Naive B cell (primary cell): ENCODE measurements at regions not wholly inside any gene's neighbourhood (a gene's known extent, or its start where the extent isn't known, plus 50 kb on each side); places are given as distances from the start of the nearest gene placed in this dataset.
"Not testable (repeated sequence)": the region's sequence is repeated elsewhere in the genome, so short reads cannot be mapped to it uniquely, and the experiment has no call there.

Experiments
- ATAC-seq, 2 donors: fragments of 150-1000 bp; cut with Tn5 transposase; 2 replicates each; pipeline ENCODE4 v1.10.0; 2021; ENCODE audit warnings: low read depth in 2 of 2, mild to moderate bottlenecking in 2 of 2, moderate library complexity in 2 of 2
- DNase-seq: peaks from one replicate; pipeline ENCODE4 v3.0.0; 2022
- H3K27ac Mint-ChIP-seq, 6 donors: one replicate each; pipeline ENCODE4 v1.8.0; 2020 to 2022; ENCODE audit warnings: mild to moderate bottlenecking in 6 of 6, mixed read lengths in 6 of 6, moderate library complexity in 5 of 6, inconsistent platforms in 2 of 6
- H3K27me3 Mint-ChIP-seq, 3 donors: one replicate each; pipeline ENCODE4 v1.8.0; 2021 to 2022; ENCODE audit warnings: mixed read lengths in 3 of 3, mild to moderate bottlenecking in 1 of 3
- H3K36me3 Mint-ChIP-seq, 2 donors: one replicate each; pipeline ENCODE4 v1.8.0; 2020 to 2022; ENCODE audit warnings: mixed read lengths in 2 of 2, inconsistent platforms in 1 of 2, mild to moderate bottlenecking in 1 of 2
- H3K4me1 Mint-ChIP-seq, 3 donors: one replicate each; pipeline ENCODE4 v1.8.0; 2020 to 2022; ENCODE audit warnings: mixed read lengths in 3 of 3, inconsistent platforms in 1 of 3, mild to moderate bottlenecking in 1 of 3, moderate library complexity in 1 of 3
- H3K4me3 Mint-ChIP-seq, 8 donors: one replicate each; pipeline ENCODE4 v1.8.0; 2020 to 2022; ENCODE audit warnings: mild to moderate bottlenecking in 8 of 8, mixed read lengths in 8 of 8, moderate library complexity in 8 of 8, inconsistent platforms in 2 of 8
- H3K9me3 Mint-ChIP-seq, 7 donors: one replicate each; pipeline ENCODE4 v1.8.0; 2020 to 2022; ENCODE audit warnings: mixed read lengths in 7 of 7, mild to moderate bottlenecking in 5 of 7, inconsistent platforms in 2 of 7, moderate library complexity in 1 of 7

- Mint-ChIP-seq H3K36me3 (no peaks in the 10 kb centered on the region), H3K27me3 (peaks cover 0 to 3% (median 0%) of the 10 kb centered on the region in 3 donors), H3K9me3 (no peaks in the 10 kb centered on the region), H3K4me3 (no peak overlapping the region), H3K27ac (no peak overlapping the region), H3K4me1 (no peaks in the 10 kb centered on the region)
- no peak for DNase-seq
- ATAC-seq, result no peak
These were observed 174.9 kb upstream of the MKLN1 start for GRCh38 chr7:131152766-131153165.

- Mint-ChIP-seq H3K4me1 (no peaks in the 10 kb centered on the region), H3K9me3 (no peaks in the 10 kb centered on the region), H3K27ac (peak overlapping the region in 1 of 6 donors; percentile 24), H3K36me3 (no peaks in the 10 kb centered on the region), H3K27me3 (peaks cover 0 to 3% (median 0%) of the 10 kb centered on the region in 3 donors), H3K4me3 (no peak overlapping the region)
- DNase-seq (no peak), ATAC-seq (no peak)
These were observed 173.3 kb upstream of the MKLN1 start for GRCh38 chr7:131154380-131154779.

DNA sequence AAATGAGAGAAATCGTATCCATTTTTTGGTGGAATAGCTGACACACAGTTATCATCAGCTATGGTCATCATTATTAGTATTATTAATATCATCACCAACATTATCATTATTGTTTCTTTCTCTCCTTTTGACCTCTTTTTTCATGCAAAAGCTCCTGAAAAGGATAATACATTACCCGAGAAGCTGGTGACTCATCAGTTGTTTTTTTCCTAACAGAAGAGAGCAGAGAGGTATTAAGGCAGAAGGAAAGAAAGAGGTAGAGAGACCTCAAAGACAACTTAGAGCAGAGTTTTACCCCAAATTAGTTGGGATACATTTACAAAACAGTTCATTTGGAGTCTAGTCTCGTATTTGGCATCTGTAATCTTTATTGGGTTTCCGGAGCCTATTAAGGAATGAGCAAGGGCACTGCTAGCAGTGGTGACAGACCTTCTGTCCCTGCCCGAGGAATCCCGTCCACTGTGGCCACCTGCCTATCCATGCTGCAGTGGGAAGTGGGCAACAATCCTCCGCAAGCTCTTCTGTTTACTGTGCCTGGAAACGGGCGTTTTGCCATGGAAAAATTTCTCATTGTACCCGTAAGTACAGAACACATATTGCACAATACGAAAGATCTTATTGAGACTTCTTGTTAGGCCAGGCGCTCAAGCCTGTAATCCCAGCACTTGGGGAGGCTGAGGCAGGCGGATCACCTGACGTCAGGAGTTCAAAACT lies 170.0 kb upstream of the MKLN1 start:
- Mint-ChIP-seq H3K9me3 (no peaks in the 10 kb centered on the region), H3K27me3 (peaks cover 0 to 3% (median 0%) of the 10 kb centered on the region in 3 donors), H3K27ac (no peak overlapping the region), H3K4me3 (no peak overlapping the region), H3K4me1 (no peaks in the 10 kb centered on the region), H3K36me3 (no peaks in the 10 kb centered on the region)
- ATAC-seq (no peak), DNase-seq (no peak)

DNA sequence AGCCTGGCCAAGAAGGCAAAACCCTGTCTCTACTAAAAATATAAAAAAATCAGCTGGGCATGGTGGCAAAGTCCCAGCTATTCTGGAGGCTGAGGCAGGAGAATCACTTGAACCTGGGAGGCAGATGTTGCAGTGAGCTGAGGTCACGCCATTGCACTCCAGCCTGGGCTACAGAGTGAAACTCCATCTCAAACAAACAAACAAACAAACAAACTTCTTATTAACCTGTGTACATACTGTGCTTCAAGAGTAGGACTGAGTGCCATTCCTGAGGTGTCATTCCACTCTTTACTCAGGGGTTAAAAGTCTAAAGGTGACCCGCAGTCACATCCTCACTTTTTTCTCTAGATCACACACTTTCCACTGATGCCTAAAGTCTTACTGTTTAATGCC lies 169.4 kb upstream of the MKLN1 start:
- H3K9me3 Mint-ChIP-seq, result not testable (repeated sequence)

DNA sequence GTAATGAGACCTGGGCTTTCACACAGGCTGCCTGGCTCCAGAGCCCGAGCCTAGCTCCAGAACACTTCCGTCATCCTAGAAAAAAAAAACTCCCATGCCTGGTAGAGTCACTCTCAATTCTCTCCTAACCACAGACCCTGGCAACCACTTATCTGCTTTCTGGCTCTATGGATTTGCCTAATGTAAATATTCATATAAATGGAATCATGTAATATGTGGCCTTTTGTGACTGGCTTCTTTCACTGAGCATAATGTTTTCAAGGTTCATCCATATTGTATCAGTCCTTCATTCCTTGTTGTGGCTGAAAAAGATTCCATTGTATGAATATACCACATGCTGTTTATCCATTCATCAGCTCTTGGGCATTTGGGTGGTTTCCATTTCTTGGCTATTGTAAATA lies 167.7 kb upstream of the MKLN1 start:
- Mint-ChIP-seq H3K27me3 (peaks cover 0 to 3% (median 0%) of the 10 kb centered on the region in 3 donors), H3K9me3 (no peaks in the 10 kb centered on the region), H3K4me3 (no peak overlapping the region), H3K36me3 (no peaks in the 10 kb centered on the region), H3K4me1 (no peaks in the 10 kb centered on the region), H3K27ac (peak overlapping the region in 1 of 6 donors; percentile 49)
- ATAC-seq (no peak), DNase-seq (no peak)

More for the DNA sequence above, 169.4 kb upstream of the MKLN1 start:
- not testable (repeated sequence) for H3K4me3 Mint-ChIP-seq, ATAC-seq, H3K36me3 Mint-ChIP-seq, H3K4me1 Mint-ChIP-seq, H3K27me3 Mint-ChIP-seq, H3K27ac Mint-ChIP-seq, DNase-seq

GRCh38 chr7:131161103-131161502 lies 166.6 kb upstream of the MKLN1 start:
- Mint-ChIP-seq H3K4me3 (no peak overlapping the region), H3K27me3 (peaks cover 0 to 3% (median 0%) of the 10 kb centered on the region in 3 donors), H3K9me3 (no peaks in the 10 kb centered on the region), H3K27ac (no peak overlapping the region), H3K4me1 (no peaks in the 10 kb centered on the region), H3K36me3 (no peaks in the 10 kb centered on the region)
- DNase-seq (no peak), ATAC-seq (no peak)

DNA sequence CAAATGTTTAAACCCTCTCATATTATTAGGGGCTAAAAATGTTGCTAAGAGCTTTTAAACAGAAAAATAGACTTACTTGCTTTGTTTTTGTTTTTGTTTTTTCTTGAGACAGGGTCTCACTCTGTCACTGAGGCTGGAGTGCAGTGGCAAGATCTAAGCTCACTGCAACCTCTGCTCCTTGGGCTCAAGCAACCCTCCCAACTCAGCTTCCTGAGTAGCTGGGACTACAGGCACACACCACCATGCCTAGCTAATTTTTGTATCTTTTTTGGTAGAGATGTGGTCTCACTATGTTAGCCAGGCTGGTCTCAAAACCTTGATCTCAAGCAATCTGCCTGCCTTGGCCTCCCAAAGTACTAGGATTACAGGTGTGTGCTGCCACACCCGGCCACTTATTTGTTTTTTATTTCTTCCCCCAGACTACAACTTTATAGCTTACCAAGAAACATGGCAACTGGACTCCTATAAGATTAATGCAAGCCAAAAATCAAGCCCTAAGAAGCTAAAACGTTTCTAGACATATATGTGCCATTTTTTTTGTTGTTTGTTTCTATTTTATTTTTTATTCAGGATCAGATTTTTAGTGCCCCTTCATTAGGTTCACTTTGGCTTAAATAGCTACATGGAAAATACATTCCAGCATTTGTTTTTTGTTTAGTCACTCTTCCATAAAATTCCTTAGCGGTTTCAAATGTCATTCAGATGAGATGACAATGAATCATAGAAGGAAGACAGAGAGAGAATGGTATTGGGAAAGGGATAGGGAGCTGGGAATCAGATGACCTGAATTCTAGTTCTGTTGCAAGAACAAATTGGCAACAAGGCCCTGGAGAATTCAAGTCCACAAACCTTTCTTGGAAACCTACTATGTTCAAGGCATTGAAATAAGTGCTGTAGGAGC lies 163.4 kb upstream of the MKLN1 start:
- peaks cover 0 to 5% (median 0%) of the 10 kb centered on the region in 3 donors for H3K27me3 Mint-ChIP-seq
- H3K4me1 Mint-ChIP-seq, result no peaks in the 10 kb centered on the region
- peak overlapping the region in 1 of 6 donors; percentile 15 for H3K27ac Mint-ChIP-seq
- DNase-seq (no peak), ATAC-seq (no peak)
- no peaks in the 10 kb centered on the region for H3K9me3 Mint-ChIP-seq
- H3K4me3 Mint-ChIP-seq, result no peak overlapping the region
- no peaks in the 10 kb centered on the region for H3K36me3 Mint-ChIP-seq

DNA sequence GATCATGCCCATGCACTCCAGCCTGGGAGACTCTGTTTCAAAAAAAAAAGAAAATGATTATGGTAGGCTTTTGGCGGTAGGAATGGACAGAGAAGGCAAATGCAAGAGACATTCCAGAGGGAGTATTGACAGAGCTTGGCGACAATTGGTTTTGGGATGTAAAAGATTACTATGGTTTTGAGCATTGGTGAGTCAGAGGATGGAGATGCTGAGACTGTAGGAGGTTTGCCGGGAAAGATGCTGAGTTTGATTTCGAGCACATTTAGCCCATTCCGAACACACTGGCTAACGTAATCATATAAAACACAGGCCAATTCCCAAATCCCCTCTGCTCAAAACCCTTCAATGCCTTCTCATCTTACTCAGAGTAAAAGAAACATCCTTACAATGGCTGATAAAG lies 161.6 kb upstream of the MKLN1 start:
- Mint-ChIP-seq H3K27me3 (peaks cover 0 to 5% (median 0%) of the 10 kb centered on the region in 3 donors), H3K36me3 (no peaks in the 10 kb centered on the region), H3K27ac (peak overlapping the region in 1 of 6 donors; percentile 47), H3K4me3 (no peak overlapping the region), H3K4me1 (no peaks in the 10 kb centered on the region), H3K9me3 (no peaks in the 10 kb centered on the region)
- ATAC-seq, result no peak
- no peak for DNase-seq

GRCh38 chr7:131170440-131171271 lies 157.0 kb upstream of the MKLN1 start:
- peak overlapping the region in 2 of 6 donors; percentile 7 to 71 for H3K27ac Mint-ChIP-seq
- H3K27me3 Mint-ChIP-seq, result peaks cover 0 to 11% (median 0%) of the 10 kb centered on the region in 3 donors
- no peaks in the 10 kb centered on the region for H3K4me1 Mint-ChIP-seq
- H3K36me3 Mint-ChIP-seq, result no peaks in the 10 kb centered on the region
- no peak for DNase-seq
- no peak for ATAC-seq
- H3K9me3 Mint-ChIP-seq, result no peaks in the 10 kb centered on the region
- H3K4me3 Mint-ChIP-seq, result no peak overlapping the region

GRCh38 chr7:131173145-131173890 lies 154.4 kb upstream of the MKLN1 start:
- DNase-seq (no peak), ATAC-seq (no peak)
- H3K9me3 Mint-ChIP-seq, result no peaks in the 10 kb centered on the region
- H3K27ac Mint-ChIP-seq, result no peak overlapping the region
- H3K36me3 Mint-ChIP-seq, result no peaks in the 10 kb centered on the region
- peaks cover 0 to 5% (median 0%) of the 10 kb centered on the region in 3 donors for H3K27me3 Mint-ChIP-seq
- no peaks in the 10 kb centered on the region for H3K4me1 Mint-ChIP-seq
- no peak overlapping the region for H3K4me3 Mint-ChIP-seq

DNA sequence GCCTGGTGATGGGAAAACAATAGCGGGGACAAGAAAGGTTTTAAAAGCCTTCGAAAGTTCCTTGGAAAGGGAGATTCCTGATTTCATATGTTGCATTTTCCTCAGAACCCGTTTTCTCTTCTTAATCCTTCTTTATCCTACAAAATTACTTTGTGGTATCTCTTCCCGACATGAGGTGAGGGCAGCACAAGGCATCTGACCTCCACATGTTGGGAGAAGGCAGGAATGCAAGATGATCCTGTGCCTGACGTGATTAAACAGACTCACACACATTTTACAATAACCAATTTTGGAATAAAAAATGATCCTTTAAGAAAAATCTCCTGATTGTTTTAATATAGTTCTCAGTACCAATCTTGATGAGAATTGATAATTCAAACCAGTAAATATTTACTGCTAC lies 153.3 kb upstream of the MKLN1 start:
- Mint-ChIP-seq H3K36me3 (no peaks in the 10 kb centered on the region), H3K4me3 (no peak overlapping the region), H3K4me1 (no peaks in the 10 kb centered on the region), H3K27me3 (peaks cover 0 to 5% (median 0%) of the 10 kb centered on the region in 3 donors), H3K27ac (no peak overlapping the region), H3K9me3 (no peaks in the 10 kb centered on the region)
- DNase-seq (no peak), ATAC-seq (no peak)

GRCh38 chr7:131174855-131175254 lies 152.8 kb upstream of the MKLN1 start:
- Mint-ChIP-seq H3K36me3 (no peaks in the 10 kb centered on the region), H3K9me3 (no peaks in the 10 kb centered on the region), H3K27ac (peak overlapping the region in 1 of 6 donors; percentile 11), H3K4me3 (no peak overlapping the region), H3K27me3 (peaks cover 0 to 5% (median 0%) of the 10 kb centered on the region in 3 donors), H3K4me1 (no peaks in the 10 kb centered on the region)
- ATAC-seq (no peak), DNase-seq (no peak)
